ENCODE measurements at regions not wholly inside any gene's neighbourhood (a gene's known extent, or its start where the extent isn't known, plus 50 kb on each side); places are given as distances from the start of the nearest gene placed in this dataset.

- no peaks in the 10 kb centered on the region for H4K20me1 ChIP-seq (ENCODE audit: insufficient read depth, low read length)
- no peak for TF ChIP-seq CTCF (IDR thresholded peaks at IDR 0.05; ENCODE audit: extremely low read depth, low read depth, low read length)
- no peak overlapping the region for H3K4me2 ChIP-seq (ENCODE audit: insufficient read depth, low read length)
- DNase-seq (ENCODE audit: insufficient read length, low spot score, missing footprints): no peak
- H3K79me2 ChIP-seq (ENCODE audit: insufficient read depth, low read length): no peaks in the 10 kb centered on the region
- no peak overlapping the region for H3K4me3 ChIP-seq (ENCODE audit: insufficient read depth, low read length)
- H3K27me3 ChIP-seq (ENCODE audit: insufficient read depth, low read length): no peaks in the 10 kb centered on the region
- H3K36me3 ChIP-seq (ENCODE audit: insufficient read depth, low read length): no peaks in the 10 kb centered on the region
- no peaks in the 10 kb centered on the region for H3K9me3 ChIP-seq (ENCODE audit: low read depth, low read length)
- H3K27ac ChIP-seq (ENCODE audit: low read depth, low read length): no peak overlapping the region
- peaks cover 7% of the 10 kb centered on the region for H3K4me1 ChIP-seq (ENCODE audit: insufficient read depth, low read length)
- H2AFZ ChIP-seq (ENCODE audit: low read length): no peak overlapping the region
These were observed 112.4 kb upstream of the NOCT start for GRCh38 chr4:138903185-138903584.

GRCh38 chr4:138902705-138903104, 112.9 kb upstream of the NOCT start:
- no peak for TF ChIP-seq CTCF (IDR thresholded peaks at IDR 0.05; ENCODE audit: extremely low read depth, low read depth, low read length)
- Histone ChIP-seq H3K4me3 (ENCODE audit: insufficient read depth, low read length) (no peak overlapping the region), H3K27me3 (ENCODE audit: insufficient read depth, low read length) (no peaks in the 10 kb centered on the region), H3K36me3 (ENCODE audit: insufficient read depth, low read length) (no peaks in the 10 kb centered on the region), H3K9me3 (ENCODE audit: low read depth, low read length) (no peaks in the 10 kb centered on the region), H3K27ac (ENCODE audit: low read depth, low read length) (no peak overlapping the region), H3K4me1 (ENCODE audit: insufficient read depth, low read length) (peaks cover 12% of the 10 kb centered on the region), H4K20me1 (ENCODE audit: insufficient read depth, low read length) (no peaks in the 10 kb centered on the region), H2AFZ (ENCODE audit: low read length) (no peak overlapping the region), H3K79me2 (ENCODE audit: insufficient read depth, low read length) (no peaks in the 10 kb centered on the region), H3K4me2 (ENCODE audit: insufficient read depth, low read length) (no peak overlapping the region)
- no peak for DNase-seq (ENCODE audit: insufficient read length, low spot score, missing footprints)

GRCh38 chr4:138901177-138901576, 114.4 kb upstream of the NOCT start:
- no peak overlapping the region for H3K27ac ChIP-seq (ENCODE audit: low read depth, low read length)
- no peaks in the 10 kb centered on the region for H4K20me1 ChIP-seq (ENCODE audit: insufficient read depth, low read length)
- H3K36me3 ChIP-seq (ENCODE audit: insufficient read depth, low read length): no peaks in the 10 kb centered on the region
- no peak overlapping the region for H3K4me3 ChIP-seq (ENCODE audit: insufficient read depth, low read length)
- no peak overlapping the region for H2AFZ ChIP-seq (ENCODE audit: low read length)
- H3K79me2 ChIP-seq (ENCODE audit: insufficient read depth, low read length): no peaks in the 10 kb centered on the region
- H3K9me3 ChIP-seq (ENCODE audit: low read depth, low read length): no peaks in the 10 kb centered on the region
- no peak for DNase-seq (ENCODE audit: insufficient read length, low spot score, missing footprints)
- TF ChIP-seq CTCF (IDR thresholded peaks at IDR 0.05; ENCODE audit: extremely low read depth, low read depth, low read length): no peak
- H3K4me1 ChIP-seq (ENCODE audit: insufficient read depth, low read length): peaks cover 20% of the 10 kb centered on the region
- no peaks in the 10 kb centered on the region for H3K27me3 ChIP-seq (ENCODE audit: insufficient read depth, low read length)
- no peak overlapping the region for H3K4me2 ChIP-seq (ENCODE audit: insufficient read depth, low read length)

- no peaks in the 10 kb centered on the region for H3K9me3 ChIP-seq (ENCODE audit: low read depth, low read length)
- H3K27ac ChIP-seq (ENCODE audit: low read depth, low read length): no peak overlapping the region
- H3K4me3 ChIP-seq (ENCODE audit: insufficient read depth, low read length): no peak overlapping the region
- no peaks in the 10 kb centered on the region for H3K27me3 ChIP-seq (ENCODE audit: insufficient read depth, low read length)
- no peak overlapping the region for H2AFZ ChIP-seq (ENCODE audit: low read length)
- no peak overlapping the region for H3K4me2 ChIP-seq (ENCODE audit: insufficient read depth, low read length)
- H3K36me3 ChIP-seq (ENCODE audit: insufficient read depth, low read length): no peaks in the 10 kb centered on the region
- H3K4me1 ChIP-seq (ENCODE audit: insufficient read depth, low read length): peaks cover 20% of the 10 kb centered on the region
- DNase-seq (ENCODE audit: insufficient read length, low spot score, missing footprints): no peak
- H3K79me2 ChIP-seq (ENCODE audit: insufficient read depth, low read length): no peaks in the 10 kb centered on the region
- no peaks in the 10 kb centered on the region for H4K20me1 ChIP-seq (ENCODE audit: insufficient read depth, low read length)
- no peak for TF ChIP-seq CTCF (IDR thresholded peaks at IDR 0.05; ENCODE audit: extremely low read depth, low read depth, low read length)
These were observed 115.6 kb upstream of the NOCT start for GRCh38 chr4:138899999-138900398.
